Immature natural killer cell (primary cell): ENCODE measurements at regions not wholly inside any gene's neighbourhood (a gene's known extent, or its start where the extent isn't known, plus 50 kb on each side); places are given as distances from the start of the nearest gene placed in this dataset.

ENCODE experiments used
- DNase-seq, 3 donors: peaks; one replicate each; pipeline ENCODE4 v3.0.0; 2022; ENCODE audit warnings: mixed read lengths in 1 of 3
- H3K27ac Mint-ChIP-seq, 6 donors: one replicate each; pipeline ENCODE4 v1.8.0; 2020; ENCODE audit warnings: mixed read lengths in 6 of 6, mild to moderate bottlenecking in 5 of 6, inconsistent platforms in 4 of 6, moderate library complexity in 3 of 6
- H3K27me3 Mint-ChIP-seq, 3 donors: one replicate each; pipeline ENCODE4 v1.8.0; 2020 to 2021; ENCODE audit warnings: low read depth in 3 of 3, mild to moderate bottlenecking in 3 of 3, mixed read lengths in 3 of 3, moderate library complexity in 3 of 3, inconsistent platforms in 1 of 3
- H3K36me3 Mint-ChIP-seq, 3 donors: one replicate each; pipeline ENCODE4 v1.8.0; 2020; ENCODE audit warnings: mixed read lengths in 3 of 3, inconsistent platforms in 2 of 3, mild to moderate bottlenecking in 2 of 3
- H3K4me1 Mint-ChIP-seq, 2 donors: one replicate each; pipeline ENCODE4 v1.8.0; 2020; ENCODE audit warnings: inconsistent platforms in 2 of 2, mild to moderate bottlenecking in 2 of 2, mixed read lengths in 2 of 2, moderate library complexity in 1 of 2
- H3K4me3 Mint-ChIP-seq, 5 donors: one replicate each; pipeline ENCODE4 v1.8.0; 2020; ENCODE audit warnings: mild to moderate bottlenecking in 5 of 5, mixed read lengths in 5 of 5, inconsistent platforms in 3 of 5, moderate library complexity in 3 of 5
- H3K9me3 Mint-ChIP-seq, 6 donors: one replicate each; pipeline ENCODE4 v1.8.0; 2020; ENCODE audit warnings: mild to moderate bottlenecking in 6 of 6, mixed read lengths in 6 of 6, inconsistent platforms in 4 of 6, moderate library complexity in 3 of 6

- no peak for DNase-seq
- Mint-ChIP-seq H3K27ac (no peak overlapping the region), H3K36me3 (peaks cover 0 to 3% (median 0%) of the 10 kb centered on the region in 3 donors), H3K4me3 (no peak overlapping the region), H3K27me3 (peaks cover 0 to under 1% (median 0%) of the 10 kb centered on the region in 3 donors), H3K9me3 (peaks cover 11 to 72% (median 32%) of the 10 kb centered on the region in 6 donors), H3K4me1 (no peaks in the 10 kb centered on the region)
These were observed 307.4 kb downstream of the GRIA2 start for GRCh38 chr4:157527954-157528353.

DNA sequence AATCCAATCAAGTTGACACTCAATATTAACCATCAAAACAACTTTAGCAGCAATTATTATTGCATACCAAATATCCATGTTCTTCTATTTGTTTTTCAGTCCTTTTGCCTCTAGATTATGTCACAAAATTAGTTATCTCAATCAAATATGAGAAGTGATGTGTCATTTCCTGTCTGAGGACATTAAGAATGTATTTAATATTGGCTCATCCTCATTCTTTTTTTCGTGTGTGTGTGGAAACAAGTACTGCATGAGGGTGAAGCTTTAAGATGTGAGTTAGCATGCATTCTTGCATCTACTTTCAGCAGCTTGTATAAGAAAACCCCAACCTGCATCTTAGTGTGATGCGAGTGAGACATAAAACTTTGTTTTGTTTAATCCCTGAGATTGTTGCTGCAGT lies 301.4 kb downstream of the GRIA2 start:
- Mint-ChIP-seq H3K27me3 (no peaks in the 10 kb centered on the region), H3K9me3 (peaks cover 8 to 47% (median 24%) of the 10 kb centered on the region in 6 donors), H3K27ac (no peak overlapping the region), H3K4me1 (no peaks in the 10 kb centered on the region), H3K4me3 (no peak overlapping the region), H3K36me3 (peaks cover 0 to 3% (median 0%) of the 10 kb centered on the region in 3 donors)
- no peak for DNase-seq

DNA sequence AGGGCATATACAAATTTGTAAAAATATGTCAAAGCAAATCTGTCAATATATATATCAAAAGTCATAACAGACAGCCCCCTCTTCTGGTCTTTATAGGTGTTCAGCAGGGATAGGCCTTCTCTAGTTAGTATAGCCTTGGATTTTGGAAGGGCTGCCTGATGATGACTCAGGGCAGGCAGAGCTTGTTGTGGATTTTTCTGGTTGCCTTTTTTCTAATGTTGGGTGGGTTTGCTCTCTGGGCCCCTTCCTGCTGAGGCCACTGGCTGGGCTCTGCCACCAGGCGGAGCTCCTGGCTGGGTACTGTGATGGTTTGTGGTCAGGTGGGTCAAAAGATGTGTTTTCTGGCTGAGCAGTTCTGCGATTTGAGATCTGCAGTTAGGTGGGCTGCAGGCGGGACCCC lies 294.2 kb downstream of the GRIA2 start:
- Mint-ChIP-seq H3K9me3 (peaks cover 9 to 34% (median 21%) of the 10 kb centered on the region in 6 donors), H3K27me3 (no peaks in the 10 kb centered on the region), H3K36me3 (no peaks in the 10 kb centered on the region), H3K4me3 (no peak overlapping the region), H3K4me1 (no peaks in the 10 kb centered on the region), H3K27ac (no peak overlapping the region)
- DNase-seq = no peak

DNA sequence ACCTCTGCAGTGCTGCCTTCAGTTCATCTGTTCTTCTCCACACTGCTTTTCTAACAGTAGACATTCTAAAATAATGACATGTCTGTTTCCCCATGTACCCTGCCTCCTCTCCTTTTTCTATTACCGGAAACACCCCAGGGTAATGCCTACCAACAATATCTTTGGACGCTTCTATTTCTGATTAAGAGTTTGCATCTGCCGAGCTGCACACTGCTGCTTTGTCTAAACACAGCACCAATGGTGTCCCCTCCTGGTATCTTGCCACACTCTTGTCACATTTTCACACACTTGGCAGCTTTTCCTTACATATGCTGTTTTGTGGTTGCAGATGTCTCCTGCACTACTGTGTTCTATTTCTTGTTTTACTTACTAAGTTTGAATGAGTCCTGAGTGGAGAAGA lies 288.8 kb downstream of the GRIA2 start:
- Mint-ChIP-seq H3K4me1 (no peaks in the 10 kb centered on the region), H3K9me3 (peaks cover 4 to 34% (median 16%) of the 10 kb centered on the region in 6 donors), H3K4me3 (no peak overlapping the region), H3K27me3 (no peaks in the 10 kb centered on the region), H3K27ac (no peak overlapping the region), H3K36me3 (no peaks in the 10 kb centered on the region)
- DNase-seq = no peak

DNA sequence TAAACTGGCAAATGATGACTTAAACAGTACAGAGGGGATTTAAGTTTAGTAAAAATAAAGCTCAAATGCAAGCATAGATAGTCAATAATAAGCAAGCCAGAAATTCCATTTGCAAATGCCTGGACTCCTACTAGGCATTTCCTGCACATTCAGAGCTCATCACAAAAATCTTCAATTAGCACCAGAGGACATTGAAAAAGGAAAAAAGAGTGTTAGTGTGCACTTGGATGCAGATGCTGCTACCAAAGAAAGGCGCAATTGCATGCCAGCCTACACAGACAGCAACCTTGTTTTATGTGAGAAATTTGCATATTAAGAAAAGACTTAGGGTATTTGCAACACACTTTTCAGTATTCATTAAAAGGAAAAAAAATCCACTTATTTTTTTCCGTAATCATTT lies 282.1 kb downstream of the GRIA2 start:
- no peaks in the 10 kb centered on the region for H3K4me1 Mint-ChIP-seq
- no peak overlapping the region for H3K27ac Mint-ChIP-seq
- no peak for DNase-seq
- no peaks in the 10 kb centered on the region for H3K27me3 Mint-ChIP-seq
- H3K4me3 Mint-ChIP-seq = no peak overlapping the region
- H3K9me3 Mint-ChIP-seq = peaks cover 0 to 44% (median 9%) of the 10 kb centered on the region in 6 donors
- peaks cover 0 to 4% (median 0%) of the 10 kb centered on the region in 3 donors for H3K36me3 Mint-ChIP-seq

- H3K4me3 Mint-ChIP-seq = no peak overlapping the region
- H3K9me3 Mint-ChIP-seq = peaks cover 6 to 61% (median 32%) of the 10 kb centered on the region in 6 donors
- H3K4me1 Mint-ChIP-seq = no peaks in the 10 kb centered on the region
- no peaks in the 10 kb centered on the region for H3K36me3 Mint-ChIP-seq
- no peak overlapping the region for H3K27ac Mint-ChIP-seq
- peaks cover 0 to 2% (median 0%) of the 10 kb centered on the region in 3 donors for H3K27me3 Mint-ChIP-seq
- DNase-seq = no peak
These were observed 239.3 kb downstream of the GRIA2 start for GRCh38 chr4:157459785-157460184.

GRCh38 chr4:157447195-157447594 lies 226.7 kb downstream of the GRIA2 start:
- H3K27ac Mint-ChIP-seq = no peak overlapping the region
- no peaks in the 10 kb centered on the region for H3K36me3 Mint-ChIP-seq
- DNase-seq = no peak
- no peaks in the 10 kb centered on the region for H3K27me3 Mint-ChIP-seq
- H3K9me3 Mint-ChIP-seq = peaks cover 2 to 26% (median 5%) of the 10 kb centered on the region in 6 donors
- H3K4me3 Mint-ChIP-seq = no peak overlapping the region
- no peaks in the 10 kb centered on the region for H3K4me1 Mint-ChIP-seq

DNA sequence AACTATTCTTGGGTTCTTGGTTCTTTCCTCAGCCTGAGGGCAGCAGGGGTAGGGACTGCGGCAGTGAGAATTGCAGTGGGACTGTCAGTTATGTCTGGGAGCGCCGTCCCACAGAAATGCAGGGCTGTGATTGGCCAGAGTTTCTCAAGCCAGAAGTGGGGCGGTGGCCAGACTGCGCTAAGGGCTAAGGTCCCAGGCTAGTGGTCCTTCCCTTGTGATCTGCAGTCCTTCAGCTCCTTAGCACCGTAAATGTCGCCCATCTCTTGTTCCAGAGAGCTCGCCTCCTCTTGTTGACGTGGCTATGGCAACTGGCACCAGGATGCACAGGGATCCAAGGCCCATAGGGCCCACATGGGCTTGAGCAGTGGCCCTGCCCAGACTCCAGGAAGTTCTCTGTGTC lies 223.5 kb downstream of the GRIA2 start:
- Mint-ChIP-seq H3K27me3 (no peaks in the 10 kb centered on the region), H3K4me1 (no peaks in the 10 kb centered on the region), H3K36me3 (no peaks in the 10 kb centered on the region), H3K27ac (no peak overlapping the region), H3K4me3 (no peak overlapping the region), H3K9me3 (peaks cover 2 to 26% (median 12%) of the 10 kb centered on the region in 6 donors)
- DNase-seq = no peak

- Mint-ChIP-seq H3K27ac (no peak overlapping the region), H3K36me3 (no peaks in the 10 kb centered on the region)
These were observed 223.0 kb downstream of the GRIA2 start for GRCh38 chr4:157443537-157443936.

GRCh38 chr4:157425897-157426296 lies 205.4 kb downstream of the GRIA2 start:
- H3K27me3 Mint-ChIP-seq = peaks cover 0 to 3% (median 0%) of the 10 kb centered on the region in 3 donors
- H3K27ac Mint-ChIP-seq = no peak overlapping the region
- H3K4me1 Mint-ChIP-seq = no peaks in the 10 kb centered on the region
- DNase-seq = no peak
- H3K4me3 Mint-ChIP-seq = no peak overlapping the region
- H3K9me3 Mint-ChIP-seq = peaks cover 3 to 33% (median 9%) of the 10 kb centered on the region in 6 donors
- H3K36me3 Mint-ChIP-seq = no peaks in the 10 kb centered on the region

More at GRCh38 chr4:157443537-157443936, 223.0 kb downstream of the GRIA2 start:
- Mint-ChIP-seq H3K4me1 (no peaks in the 10 kb centered on the region), H3K4me3 (no peak overlapping the region), H3K9me3 (peaks cover 2 to 26% (median 12%) of the 10 kb centered on the region in 6 donors), H3K27me3 (no peaks in the 10 kb centered on the region)
- no peak for DNase-seq

DNA sequence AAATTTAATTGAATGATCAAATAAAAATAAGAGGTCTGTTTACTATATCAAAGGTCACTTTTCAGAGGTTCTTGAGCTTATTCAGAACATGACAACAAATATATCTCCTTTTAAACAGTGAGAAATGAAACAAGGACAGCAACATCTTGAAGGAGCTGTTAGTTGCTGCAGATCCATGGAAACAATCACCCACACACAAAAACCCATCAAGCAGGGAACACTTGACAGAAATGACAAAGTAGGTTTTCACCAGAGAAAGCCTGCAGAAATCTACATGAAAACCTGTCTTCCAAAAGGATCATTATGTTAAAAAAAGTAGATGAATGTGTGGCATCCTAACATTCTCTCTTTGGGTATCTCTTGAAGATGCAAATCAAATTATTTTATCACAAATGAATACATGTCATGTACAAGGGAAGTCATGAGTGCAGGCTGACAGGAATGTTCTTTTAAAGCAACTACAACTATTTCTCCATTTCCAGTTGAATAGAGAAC lies 203.0 kb downstream of the GRIA2 start:
- Mint-ChIP-seq H3K4me3 (no peak overlapping the region), H3K27me3 (peaks cover 0 to 3% (median 0%) of the 10 kb centered on the region in 3 donors), H3K27ac (no peak overlapping the region), H3K9me3 (peaks cover 6 to 27% (median 8%) of the 10 kb centered on the region in 6 donors), H3K36me3 (no peaks in the 10 kb centered on the region), H3K4me1 (no peaks in the 10 kb centered on the region)
- no peak for DNase-seq

DNA sequence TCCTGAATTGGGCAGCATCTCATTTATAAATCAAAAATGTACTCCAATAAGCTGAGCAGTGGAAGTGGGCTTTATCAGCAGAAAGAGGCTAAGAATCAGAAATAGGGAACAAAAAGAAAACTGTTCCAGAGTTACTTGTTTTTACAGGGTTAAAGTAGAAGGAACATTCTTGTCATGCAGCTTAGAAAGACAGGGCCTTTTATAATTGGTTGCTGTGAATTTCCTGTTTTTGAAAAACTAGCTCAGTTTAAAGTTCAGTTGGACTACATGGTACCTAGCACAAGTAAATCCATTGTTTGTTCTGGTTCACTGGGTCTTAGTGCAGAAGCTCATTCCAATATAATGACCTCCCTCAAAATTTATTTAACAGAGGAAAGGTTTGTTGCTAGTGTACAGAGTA lies 200.8 kb downstream of the GRIA2 start:
- Mint-ChIP-seq H3K27me3 (peaks cover 0 to 1% (median 0%) of the 10 kb centered on the region in 3 donors), H3K36me3 (no peaks in the 10 kb centered on the region), H3K9me3 (peaks cover 2 to 27% (median 8%) of the 10 kb centered on the region in 6 donors)

More for the DNA sequence above, 200.8 kb downstream of the GRIA2 start:
- Mint-ChIP-seq H3K27ac (no peak overlapping the region), H3K4me1 (no peaks in the 10 kb centered on the region), H3K4me3 (no peak overlapping the region)
- no peak for DNase-seq
